Activated naive CD8-positive, alpha-beta T cell treated with anti-CD3 and anti-CD28 coated beads for 36 hours (primary cell): ENCODE measurements at regions not wholly inside any gene's neighbourhood (a gene's known extent, or its start where the extent isn't known, plus 50 kb on each side); places are given as distances from the start of the nearest gene placed in this dataset.

ENCODE experiments used
- DNase-seq: peaks from one replicate; pipeline ENCODE4 v3.0.0; 2021
- H3K27ac Mint-ChIP-seq: one replicate; pipeline ENCODE4 v1.8.0; 2022; ENCODE audit warnings: mild to moderate bottlenecking, moderate library complexity, mixed read lengths
- H3K27me3 Mint-ChIP-seq: one replicate; pipeline ENCODE4 v1.8.0; 2022; ENCODE audit warnings: mild to moderate bottlenecking, mixed read lengths
- H3K36me3 Mint-ChIP-seq: one replicate; pipeline ENCODE4 v1.8.0; 2021; ENCODE audit warnings: mild to moderate bottlenecking, mixed read lengths
- H3K4me1 Mint-ChIP-seq: one replicate; pipeline ENCODE4 v1.8.0; 2021; ENCODE audit warnings: mixed read lengths
- H3K4me3 Mint-ChIP-seq: one replicate; pipeline ENCODE4 v1.8.0; 2022; ENCODE audit warnings: mild to moderate bottlenecking, moderate library complexity, mixed read lengths
- H3K9me3 Mint-ChIP-seq: one replicate; pipeline ENCODE4 v1.8.0; 2022; ENCODE audit warnings: mixed read lengths

GRCh38 chr16:85398050-85398451 lies 215.1 kb upstream of the GSE1 start:
- no peaks in the 10 kb centered on the region for H3K36me3 Mint-ChIP-seq

GRCh38 chr16:85398688-85399582 lies 214.2 kb upstream of the GSE1 start:
- no peaks in the 10 kb centered on the region for H3K9me3 Mint-ChIP-seq

More at GRCh38 chr16:85398050-85398451, 215.1 kb upstream of the GSE1 start:
- DNase-seq, result no peak
- no peaks in the 10 kb centered on the region for H3K9me3 Mint-ChIP-seq
- no peak overlapping the region for H3K27ac Mint-ChIP-seq
- H3K4me1 Mint-ChIP-seq, result peaks cover under 1% of the 10 kb centered on the region
- H3K27me3 Mint-ChIP-seq, result no peaks in the 10 kb centered on the region
- no peak overlapping the region for H3K4me3 Mint-ChIP-seq

DNA sequence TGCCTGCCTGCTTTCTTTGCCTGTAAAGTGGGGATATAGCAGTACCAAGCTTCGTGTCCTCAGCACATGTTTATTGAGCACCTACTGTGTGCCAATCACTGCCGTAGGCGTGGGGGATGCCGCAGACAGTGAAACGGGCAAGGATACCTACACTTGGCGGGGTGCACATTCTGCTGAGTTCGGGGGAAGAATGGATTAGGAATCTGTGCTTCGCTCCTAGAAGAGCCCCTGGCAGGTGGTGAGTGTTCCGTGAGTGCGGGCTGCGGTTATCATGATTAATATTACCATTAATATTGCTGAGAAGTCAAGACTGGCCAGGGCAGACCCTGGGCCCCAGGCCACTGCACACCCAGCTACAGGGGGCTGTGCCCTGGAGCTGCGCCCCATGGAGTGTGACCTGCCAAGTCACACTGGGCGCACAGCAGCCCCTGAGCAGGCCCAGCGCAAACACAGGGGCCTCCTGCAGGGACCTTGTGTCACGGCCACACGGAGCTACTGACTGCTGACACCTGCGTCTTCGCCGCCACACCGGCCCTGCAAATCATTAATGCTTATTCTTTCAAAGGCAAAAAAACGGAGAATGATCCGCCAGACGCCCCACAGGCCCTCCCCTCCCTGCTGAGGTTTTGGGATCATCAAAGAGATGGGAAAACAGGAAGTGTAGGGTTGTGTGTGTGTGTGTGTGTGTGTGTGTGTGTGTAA lies 213.4 kb upstream of the GSE1 start:
- H3K36me3 Mint-ChIP-seq, result no peaks in the 10 kb centered on the region
- no peaks in the 10 kb centered on the region for H3K9me3 Mint-ChIP-seq
- no peak overlapping the region for H3K4me3 Mint-ChIP-seq
- no peak for DNase-seq
- no peak overlapping the region for H3K27ac Mint-ChIP-seq
- H3K27me3 Mint-ChIP-seq, result no peaks in the 10 kb centered on the region
- H3K4me1 Mint-ChIP-seq, result peaks cover 4% of the 10 kb centered on the region

More at GRCh38 chr16:85398688-85399582, 214.2 kb upstream of the GSE1 start:
- no peak for DNase-seq
- H3K27ac Mint-ChIP-seq, result no peak overlapping the region
- H3K27me3 Mint-ChIP-seq, result no peaks in the 10 kb centered on the region
- H3K4me3 Mint-ChIP-seq, result no peak overlapping the region
- H3K4me1 Mint-ChIP-seq, result peaks cover 4% of the 10 kb centered on the region
- H3K36me3 Mint-ChIP-seq, result no peaks in the 10 kb centered on the region

- DNase-seq, result no peak
- H3K4me3 Mint-ChIP-seq, result no peak overlapping the region
These were observed 212.6 kb upstream of the GSE1 start for GRCh38 chr16:85400305-85401205.

GRCh38 chr16:85401370-85401916 lies 211.7 kb upstream of the GSE1 start:
- DNase-seq, result no peak
- no peak overlapping the region for H3K27ac Mint-ChIP-seq
- H3K9me3 Mint-ChIP-seq, result no peaks in the 10 kb centered on the region
- H3K4me1 Mint-ChIP-seq, result peaks cover 4% of the 10 kb centered on the region
- no peak overlapping the region for H3K4me3 Mint-ChIP-seq
- H3K36me3 Mint-ChIP-seq, result no peaks in the 10 kb centered on the region
- no peaks in the 10 kb centered on the region for H3K27me3 Mint-ChIP-seq

More at GRCh38 chr16:85400305-85401205, 212.6 kb upstream of the GSE1 start:
- Mint-ChIP-seq H3K36me3 (no peaks in the 10 kb centered on the region), H3K9me3 (no peaks in the 10 kb centered on the region), H3K27ac (no peak overlapping the region), H3K27me3 (no peaks in the 10 kb centered on the region), H3K4me1 (peaks cover 4% of the 10 kb centered on the region)

DNA sequence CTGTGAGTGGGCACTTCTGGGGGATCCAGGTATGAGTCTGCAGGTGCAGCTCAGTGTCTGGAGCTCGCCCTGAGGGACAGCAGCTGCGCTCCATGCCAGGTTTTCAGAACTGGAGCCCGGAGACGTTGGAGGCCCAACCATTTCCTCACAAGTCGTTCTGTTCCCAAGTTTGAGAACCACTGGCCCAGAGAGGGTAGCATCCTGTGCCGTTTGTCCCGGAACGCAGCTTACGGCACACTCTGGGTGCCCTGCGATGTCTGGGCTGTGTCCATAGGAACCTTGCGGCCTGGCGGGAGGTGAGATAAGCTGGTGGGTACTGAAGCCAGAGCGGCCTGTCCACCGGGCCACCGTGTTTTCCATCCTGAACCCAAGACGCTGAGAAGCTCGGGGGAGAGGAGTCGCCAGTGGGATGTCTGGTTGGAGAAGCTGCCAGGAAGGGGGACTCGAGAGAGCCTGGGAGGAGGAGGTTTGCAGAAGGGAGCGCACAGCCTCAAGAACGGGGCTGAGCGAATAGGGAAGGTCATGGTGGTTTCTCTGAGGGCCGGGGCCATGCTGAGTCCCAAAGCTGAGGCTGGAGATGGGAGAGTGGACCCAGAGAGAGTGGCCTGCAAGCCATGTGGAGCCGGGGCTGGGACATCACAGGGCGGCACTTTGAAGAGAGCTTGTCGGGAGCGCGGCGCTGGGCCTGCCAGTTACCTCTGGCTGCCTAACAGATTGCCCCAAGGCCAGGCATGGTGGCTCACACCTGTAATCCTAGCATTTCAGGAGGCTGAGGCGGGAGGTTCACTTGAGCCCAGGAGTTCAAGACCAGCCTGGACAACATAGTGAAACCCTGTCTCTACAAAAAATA lies 211.0 kb upstream of the GSE1 start:
- Mint-ChIP-seq H3K4me3 (no peak overlapping the region), H3K27me3 (no peaks in the 10 kb centered on the region), H3K9me3 (no peaks in the 10 kb centered on the region), H3K27ac (no peak overlapping the region), H3K4me1 (peaks cover 4% of the 10 kb centered on the region), H3K36me3 (no peaks in the 10 kb centered on the region)
- no peak for DNase-seq

GRCh38 chr16:85402910-85403692 lies 210.0 kb upstream of the GSE1 start:
- Mint-ChIP-seq H3K9me3 (no peaks in the 10 kb centered on the region), H3K27ac (no peak overlapping the region), H3K4me3 (no peak overlapping the region), H3K27me3 (no peaks in the 10 kb centered on the region), H3K4me1 (peaks cover 4% of the 10 kb centered on the region), H3K36me3 (no peaks in the 10 kb centered on the region)
- peak; percentile 31 for DNase-seq

- Mint-ChIP-seq H3K4me3 (no peak overlapping the region), H3K9me3 (no peaks in the 10 kb centered on the region), H3K27ac (no peak overlapping the region), H3K27me3 (no peaks in the 10 kb centered on the region), H3K36me3 (no peaks in the 10 kb centered on the region), H3K4me1 (peaks cover 4% of the 10 kb centered on the region)
- DNase-seq, result no peak
These were observed 209.4 kb upstream of the GSE1 start for GRCh38 chr16:85403693-85404092.

DNA sequence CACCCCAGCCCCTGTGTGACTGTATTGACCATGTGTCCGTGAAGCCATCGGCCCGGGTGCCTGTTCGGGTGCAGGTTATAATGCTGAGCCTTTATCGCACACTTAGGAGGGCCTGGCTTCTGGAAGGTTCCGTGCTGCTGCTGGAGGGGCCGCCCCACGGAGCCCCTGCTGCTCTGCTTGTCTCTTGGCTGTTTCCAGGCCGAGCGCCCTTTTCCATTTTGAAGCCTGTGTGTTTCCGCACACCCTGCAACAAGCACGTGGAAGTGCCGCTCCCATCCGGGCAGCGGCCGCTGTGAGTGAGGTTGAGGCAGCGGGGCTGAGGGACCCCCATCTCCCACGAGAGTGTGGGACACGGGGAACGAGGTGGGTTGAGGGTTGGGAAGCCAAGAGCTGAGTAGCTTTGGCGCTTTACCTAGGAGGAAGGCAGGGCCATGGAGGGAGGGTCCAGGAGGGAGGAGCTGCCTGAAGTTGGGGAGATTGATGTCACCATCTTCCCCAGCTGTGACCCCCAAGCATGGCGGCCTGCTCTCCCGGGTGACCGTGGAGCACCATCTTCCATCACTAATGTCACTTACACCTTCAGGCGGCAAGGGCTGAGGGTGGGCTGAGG lies 200.1 kb upstream of the GSE1 start:
- Mint-ChIP-seq H3K9me3 (peaks cover 5% of the 10 kb centered on the region), H3K36me3 (no peaks in the 10 kb centered on the region), H3K4me3 (no peak overlapping the region), H3K27me3 (no peaks in the 10 kb centered on the region), H3K4me1 (peaks cover 14% of the 10 kb centered on the region), H3K27ac (no peak overlapping the region)
- DNase-seq, result no peak

GRCh38 chr16:85413691-85414663 lies 199.1 kb upstream of the GSE1 start:
- H3K27ac Mint-ChIP-seq, result peak overlapping the region; percentile 4
- peak; percentile 36 for DNase-seq
- H3K27me3 Mint-ChIP-seq, result no peaks in the 10 kb centered on the region

DNA sequence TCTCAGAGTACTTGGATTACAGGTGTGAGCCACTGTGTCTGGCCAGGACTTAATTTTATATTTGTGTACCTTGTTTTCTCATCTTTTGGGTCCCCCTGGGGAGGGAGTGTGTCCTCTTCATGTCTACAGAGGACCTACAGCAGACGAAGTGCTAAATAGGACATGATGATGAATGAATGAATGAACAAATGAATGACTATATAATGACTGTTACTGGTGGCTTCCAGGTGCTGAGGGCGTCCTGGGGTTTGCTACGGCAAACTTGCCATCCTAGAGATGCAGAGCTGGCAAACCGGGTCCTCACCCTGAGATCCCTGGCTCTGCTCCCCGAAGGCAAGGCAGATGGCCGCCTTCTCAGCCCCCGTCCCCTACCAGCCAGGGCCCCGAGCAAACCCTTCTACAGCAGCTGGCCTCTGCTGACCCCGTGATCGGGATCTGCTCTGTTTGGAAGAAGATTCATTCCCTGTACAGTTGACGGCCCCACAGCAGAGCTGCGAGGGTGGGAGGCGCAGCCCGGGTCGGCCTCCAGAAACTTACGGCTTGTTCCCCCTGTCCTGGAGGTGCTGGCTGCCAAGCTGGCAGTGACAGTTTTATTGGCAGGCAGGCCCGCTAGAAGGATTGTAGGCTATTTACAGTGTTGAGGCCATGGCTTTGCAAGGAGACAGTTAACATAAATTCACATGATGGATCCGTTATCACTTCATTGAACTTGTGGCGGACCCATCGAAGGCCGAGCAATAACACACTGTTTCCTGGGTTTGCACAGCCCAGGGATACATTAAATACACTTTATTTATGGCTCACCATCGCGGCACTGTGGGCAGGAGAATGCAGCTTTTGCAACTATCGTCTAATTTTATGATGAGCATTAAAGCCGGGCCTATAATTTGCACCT lies 197.7 kb upstream of the GSE1 start:
- peaks cover 14% of the 10 kb centered on the region for H3K4me1 Mint-ChIP-seq
- H3K4me3 Mint-ChIP-seq, result no peak overlapping the region
- H3K9me3 Mint-ChIP-seq, result peaks cover 5% of the 10 kb centered on the region
- no peak for DNase-seq
- no peaks in the 10 kb centered on the region for H3K36me3 Mint-ChIP-seq
- H3K27ac Mint-ChIP-seq, result no peak overlapping the region
- no peaks in the 10 kb centered on the region for H3K27me3 Mint-ChIP-seq

More at GRCh38 chr16:85413691-85414663, 199.1 kb upstream of the GSE1 start:
- H3K4me3 Mint-ChIP-seq, result no peak overlapping the region
- H3K4me1 Mint-ChIP-seq, result peaks cover 14% of the 10 kb centered on the region
- H3K36me3 Mint-ChIP-seq, result no peaks in the 10 kb centered on the region
- peaks cover 5% of the 10 kb centered on the region for H3K9me3 Mint-ChIP-seq
